Dermis blood vessel endothelial cell (primary cell): ENCODE measurements at regions not wholly inside any gene's neighbourhood (a gene's known extent, or its start where the extent isn't known, plus 50 kb on each side); places are given as distances from the start of the nearest gene placed in this dataset.

ENCODE experiments used
- DNase-seq: peaks from one replicate; pipeline ENCODE4 v3.0.0; 2010

GRCh38 chr5:143488381-143488780 lies 84.9 kb upstream of the NR3C1 start:
- DNase-seq: no peak

GRCh38 chr5:143484601-143485000 lies 81.1 kb upstream of the NR3C1 start:
- DNase-seq: no peak

GRCh38 chr5:143481697-143482531 lies 78.4 kb upstream of the NR3C1 start:
- no peak for DNase-seq

- DNase-seq: no peak
Measured at GRCh38 chr5:143480001-143480400, 76.5 kb upstream of the NR3C1 start.

- no peak for DNase-seq
Measured at GRCh38 chr5:143479394-143479793, 75.9 kb upstream of the NR3C1 start.

- no peak for DNase-seq
Measured at GRCh38 chr5:143476601-143477211, 73.2 kb upstream of the NR3C1 start.

- no peak for DNase-seq
Measured at GRCh38 chr5:143474616-143475015, 71.1 kb upstream of the NR3C1 start.

GRCh38 chr5:143473481-143473880 lies 70.0 kb upstream of the NR3C1 start:
- DNase-seq: no peak

GRCh38 chr5:143472576-143472975 lies 69.1 kb upstream of the NR3C1 start:
- no peak for DNase-seq

- no peak for DNase-seq
Measured at GRCh38 chr5:143471666-143472464, 68.4 kb upstream of the NR3C1 start.

GRCh38 chr5:143471041-143471509 lies 67.6 kb upstream of the NR3C1 start:
- DNase-seq: no peak

GRCh38 chr5:143470120-143470519 lies 66.6 kb upstream of the NR3C1 start:
- DNase-seq: no peak

- no peak for DNase-seq
Measured at GRCh38 chr5:143469125-143469524, 65.6 kb upstream of the NR3C1 start.

GRCh38 chr5:143466632-143467031 lies 63.1 kb upstream of the NR3C1 start:
- no peak for DNase-seq

GRCh38 chr5:143464723-143465490 lies 61.4 kb upstream of the NR3C1 start:
- no peak for DNase-seq

- DNase-seq: no peak
Measured at GRCh38 chr5:143462431-143462830, 58.9 kb upstream of the NR3C1 start.

- DNase-seq: no peak
Measured at GRCh38 chr5:143459433-143459832, 55.9 kb upstream of the NR3C1 start.

GRCh38 chr5:143456952-143457547 lies 53.6 kb upstream of the NR3C1 start:
- DNase-seq: peak; percentile 13

GRCh38 chr5:143454936-143455516 lies 51.5 kb upstream of the NR3C1 start:
- no peak for DNase-seq

- no peak for DNase-seq
Measured at GRCh38 chr5:143453720-143454119, 50.2 kb upstream of the NR3C1 start.
